GM10266 (cell line): ENCODE measurements at regions not wholly inside any gene's neighbourhood (a gene's known extent, or its start where the extent isn't known, plus 50 kb on each side); places are given as distances from the start of the nearest gene placed in this dataset.

Experiments used
- DNase-seq: peaks from one replicate; pipeline ENCODE4 v3.0.0; 2012; ENCODE audit errors: extremely low spot score
- TF ChIP-seq, protein P1 (sequence below): IDR thresholded peaks from 2 replicates; pipeline ENCODE4 v1.5.1; 2012; ENCODE audit warnings: mild to moderate bottlenecking, low read depth; ENCODE audit not compliant: control insufficient read depth, insufficient read depth; ENCODE audit errors: missing control alignments

DNA sequence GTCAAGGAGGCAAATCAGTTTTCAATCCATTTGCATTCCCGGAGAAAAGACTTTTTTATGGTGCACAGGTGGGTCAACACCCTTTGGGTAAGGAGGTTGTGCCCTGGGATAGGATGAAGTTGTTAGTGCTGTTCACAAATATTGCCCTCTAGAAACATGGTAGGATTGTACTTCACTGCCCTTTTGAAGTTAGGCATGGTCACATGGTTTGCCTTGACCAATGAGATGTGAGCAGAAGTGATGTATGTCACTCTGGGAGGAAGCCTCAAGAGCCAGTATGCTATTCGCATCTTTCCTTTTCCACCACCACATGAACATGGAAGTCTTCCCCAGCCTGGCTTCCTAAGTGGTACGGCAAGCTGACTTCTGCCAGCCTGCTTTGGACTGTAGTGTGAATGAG is 182.7 kb downstream of the TMX1 start:
- no peak for DNase-seq
- TF ChIP-seq, protein P1, sequence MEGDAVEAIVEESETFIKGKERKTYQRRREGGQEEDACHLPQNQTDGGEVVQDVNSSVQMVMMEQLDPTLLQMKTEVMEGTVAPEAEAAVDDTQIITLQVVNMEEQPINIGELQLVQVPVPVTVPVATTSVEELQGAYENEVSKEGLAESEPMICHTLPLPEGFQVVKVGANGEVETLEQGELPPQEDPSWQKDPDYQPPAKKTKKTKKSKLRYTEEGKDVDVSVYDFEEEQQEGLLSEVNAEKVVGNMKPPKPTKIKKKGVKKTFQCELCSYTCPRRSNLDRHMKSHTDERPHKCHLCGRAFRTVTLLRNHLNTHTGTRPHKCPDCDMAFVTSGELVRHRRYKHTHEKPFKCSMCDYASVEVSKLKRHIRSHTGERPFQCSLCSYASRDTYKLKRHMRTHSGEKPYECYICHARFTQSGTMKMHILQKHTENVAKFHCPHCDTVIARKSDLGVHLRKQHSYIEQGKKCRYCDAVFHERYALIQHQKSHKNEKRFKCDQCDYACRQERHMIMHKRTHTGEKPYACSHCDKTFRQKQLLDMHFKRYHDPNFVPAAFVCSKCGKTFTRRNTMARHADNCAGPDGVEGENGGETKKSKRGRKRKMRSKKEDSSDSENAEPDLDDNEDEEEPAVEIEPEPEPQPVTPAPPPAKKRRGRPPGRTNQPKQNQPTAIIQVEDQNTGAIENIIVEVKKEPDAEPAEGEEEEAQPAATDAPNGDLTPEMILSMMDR = no peak

DNA sequence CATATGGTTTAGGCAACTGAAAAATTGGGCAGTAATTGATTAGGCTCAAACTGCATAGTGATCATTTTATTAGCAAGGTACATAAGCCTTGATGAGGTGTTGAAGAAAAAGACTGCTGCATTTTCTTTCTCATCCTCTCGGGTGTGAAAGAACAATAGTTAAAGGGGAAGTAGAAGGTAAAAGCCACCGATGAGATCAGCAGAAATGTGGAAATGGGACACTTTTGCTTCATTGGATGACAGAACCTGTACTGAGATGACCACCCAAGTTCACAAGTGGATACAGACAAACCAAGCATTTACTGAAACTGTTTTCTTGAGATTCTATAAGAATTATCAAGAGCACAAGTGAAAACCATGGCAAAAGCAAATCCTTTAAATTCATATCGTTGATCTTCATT is 184.0 kb downstream of the TMX1 start:
- DNase-seq = no peak
- TF ChIP-seq, protein P1 = no peak

DNA sequence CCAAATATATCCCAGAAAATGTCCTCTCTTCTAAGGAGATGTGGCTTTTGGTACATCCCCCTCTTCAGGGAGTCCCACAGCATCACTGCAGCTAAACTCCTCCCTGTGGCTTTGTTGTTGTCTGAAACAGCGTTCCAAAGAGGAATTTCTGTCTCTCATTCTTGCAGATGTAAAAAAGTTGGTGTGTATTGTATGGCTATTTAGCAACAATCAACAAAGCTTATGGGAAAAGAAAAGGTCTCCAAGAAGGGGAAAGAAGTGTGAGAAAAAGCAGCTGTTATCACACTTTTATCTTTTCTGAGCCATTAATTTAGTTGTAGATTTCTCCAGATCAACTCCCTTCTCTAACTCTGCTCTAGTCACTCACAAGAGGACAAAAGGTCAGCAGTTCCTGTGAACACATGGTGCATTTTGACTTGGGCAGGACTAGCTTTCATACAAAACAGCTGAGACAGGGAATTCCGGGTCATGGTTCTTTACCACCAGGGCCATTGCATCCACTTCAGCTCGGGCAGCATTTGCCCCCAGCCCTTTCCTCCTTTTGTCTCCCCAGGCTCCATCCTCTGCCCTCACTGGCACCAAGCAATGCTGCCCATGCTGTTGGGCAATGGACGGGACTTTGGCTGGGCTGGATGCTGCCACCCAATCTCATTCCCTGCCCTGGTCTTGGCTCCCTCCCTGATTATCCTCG is 184.7 kb downstream of the TMX1 start:
- no peak for DNase-seq
- TF ChIP-seq, protein P1 = no peak

DNA sequence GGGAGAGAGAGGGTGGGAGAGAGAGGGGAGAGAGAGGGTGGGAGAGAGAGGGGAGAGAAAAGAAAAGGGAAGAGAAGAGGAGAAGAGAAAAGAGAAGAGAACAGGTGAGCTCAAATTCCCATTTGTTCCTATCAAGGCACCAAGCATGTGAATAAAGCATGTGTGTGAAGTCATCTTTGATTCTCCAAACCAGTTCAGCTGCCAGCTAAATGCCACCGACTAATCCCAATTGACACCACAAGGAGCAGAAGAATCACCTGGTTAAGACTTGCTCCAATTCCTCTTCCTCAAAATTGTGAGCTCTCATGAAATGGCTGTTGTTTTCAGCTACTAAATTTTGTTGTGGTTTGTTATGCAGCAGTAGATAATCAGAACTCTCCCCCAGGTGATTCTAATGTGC is 188.9 kb downstream of the TMX1 start:
- TF ChIP-seq, protein P1 = no peak
- DNase-seq = no peak

DNA sequence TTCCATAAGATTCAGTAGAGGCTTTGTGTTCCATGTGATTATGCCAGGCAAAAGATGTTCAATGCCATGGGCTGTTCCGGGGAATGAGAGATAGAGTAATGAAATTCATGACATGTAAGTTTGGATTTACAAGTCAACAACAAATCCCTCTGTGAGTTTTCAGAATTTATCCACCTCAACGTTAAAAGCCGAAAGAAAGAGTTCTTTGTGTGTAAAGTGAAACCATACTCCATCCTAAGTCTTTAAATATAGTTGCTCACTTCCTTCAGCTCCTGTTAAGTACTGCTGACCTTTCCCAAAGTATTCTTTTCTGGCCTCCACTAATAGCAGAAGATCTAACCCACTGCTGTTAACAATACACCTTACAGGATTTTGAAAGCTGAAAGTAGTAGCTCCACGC is 190.0 kb downstream of the TMX1 start:
- no peak for DNase-seq
- TF ChIP-seq, protein P1 = no peak

DNA sequence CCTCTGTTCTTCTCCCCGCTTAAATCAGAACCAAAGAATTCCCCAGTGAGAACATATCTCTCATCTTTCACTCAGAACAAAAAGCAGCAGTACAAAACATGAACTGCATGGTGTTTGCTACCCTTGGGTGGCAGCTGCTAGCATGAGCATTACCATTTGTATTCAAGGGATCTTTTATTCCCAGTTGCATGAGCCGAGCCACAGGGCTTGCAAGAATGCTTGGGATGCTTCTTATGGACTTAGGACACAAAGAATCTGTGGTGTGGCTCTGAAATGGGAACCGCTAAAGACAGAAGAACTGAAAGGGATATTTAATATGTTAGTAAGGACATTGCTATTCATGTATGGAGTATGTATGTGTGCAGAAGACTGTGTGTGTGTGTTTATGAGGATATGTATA is 190.6 kb downstream of the TMX1 start:
- DNase-seq = no peak
- TF ChIP-seq, protein P1 = no peak

DNA sequence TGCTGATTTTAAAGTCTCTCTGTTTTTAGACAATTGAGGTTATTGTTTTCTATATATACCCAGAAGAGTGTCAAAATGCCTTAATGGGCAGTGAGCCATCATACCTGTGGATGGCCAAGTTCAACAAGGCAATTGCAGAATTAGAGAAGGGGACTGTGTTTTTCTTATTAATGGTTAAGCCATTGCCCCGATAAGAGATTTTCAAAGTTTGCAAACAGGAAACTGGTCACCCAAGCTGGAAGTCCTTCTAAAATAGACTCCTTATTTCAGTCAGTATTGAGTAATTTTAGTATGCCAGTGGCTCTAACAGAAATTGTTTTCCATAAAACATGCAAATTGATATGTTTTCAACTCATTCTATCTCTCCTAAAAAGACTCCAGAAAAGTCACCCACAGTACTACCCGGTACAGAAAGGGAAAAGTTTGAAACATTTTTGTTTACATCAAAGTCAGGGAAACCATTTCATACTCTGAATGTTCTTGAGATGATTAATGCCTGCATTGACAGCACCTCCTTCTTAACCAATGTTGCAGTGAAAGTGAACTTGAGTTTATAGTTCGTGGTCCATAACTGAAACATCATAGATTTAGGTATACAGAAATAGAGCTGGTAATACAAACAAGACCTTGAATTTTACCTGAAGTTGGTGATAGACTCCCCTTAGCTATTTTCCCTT is 191.1 kb downstream of the TMX1 start:
- no peak for DNase-seq
- TF ChIP-seq, protein P1 = no peak
